AG09319 (cell line): ENCODE measurements at regions not wholly inside any gene's neighbourhood (a gene's known extent, or its start where the extent isn't known, plus 50 kb on each side); places are given as distances from the start of the nearest gene placed in this dataset.
"Not testable (repeated sequence)": the region's sequence is repeated elsewhere in the genome, so short reads cannot be mapped to it uniquely, and the experiment has no call there.

Experiments
- DNase-seq: peaks from one replicate; pipeline ENCODE4 v3.0.0-alpha.2; 2010; ENCODE audit warnings: low read depth; ENCODE audit errors: extremely low read depth
- CTCF ChIP-seq: IDR thresholded peaks from 2 replicates; pipeline ENCODE4 v1.5.1; 2011; ENCODE audit warnings: low read depth, mild to moderate bottlenecking, inconsistent platforms, low read length, moderate library complexity

DNA sequence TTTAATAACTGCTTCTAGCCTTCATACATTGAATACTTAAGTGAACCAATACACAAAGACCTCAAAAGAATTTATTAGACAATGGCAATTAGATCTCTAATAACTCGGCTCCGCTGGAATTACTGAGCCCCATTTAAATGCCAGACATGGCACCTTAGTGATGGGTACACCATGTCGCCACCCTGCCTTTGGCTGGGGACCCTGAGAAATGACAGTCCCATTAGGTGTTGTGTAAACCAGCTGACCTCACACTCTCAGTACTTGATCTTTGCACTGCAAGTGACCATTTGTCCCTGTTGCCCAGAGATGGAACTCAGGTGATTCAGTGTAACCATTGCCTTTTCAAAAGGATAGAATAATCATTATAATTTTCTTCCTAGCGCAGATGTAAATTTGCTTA lies 144.6 kb upstream of the SMARCAD1 start:
- DNase-seq, result no peak
- TF ChIP-seq CTCF, result no peak

- no peak for DNase-seq
- no peak for TF ChIP-seq CTCF
Measured at GRCh38 chr4:94068753-94069719, 138.6 kb upstream of the SMARCAD1 start.

DNA sequence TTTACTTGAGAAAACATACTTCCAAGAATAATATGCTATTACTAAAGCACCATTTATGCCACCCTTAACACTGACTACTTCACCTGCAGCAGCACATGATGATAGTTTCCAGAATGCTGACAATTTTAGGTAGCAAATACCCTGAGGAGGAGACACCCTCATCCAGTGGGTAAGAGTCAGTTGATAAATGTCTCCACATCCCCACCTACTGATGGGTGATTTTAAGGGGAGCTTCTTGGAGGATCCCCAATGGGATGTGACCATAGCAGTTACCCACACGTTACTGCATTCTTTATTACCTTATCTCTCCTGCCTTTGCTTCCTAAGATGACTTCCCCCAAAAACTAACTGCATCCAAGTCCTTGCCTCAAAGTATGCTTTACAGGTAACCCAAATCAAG lies 131.2 kb upstream of the SMARCAD1 start:
- TF ChIP-seq CTCF, result no peak
- no peak for DNase-seq

DNA sequence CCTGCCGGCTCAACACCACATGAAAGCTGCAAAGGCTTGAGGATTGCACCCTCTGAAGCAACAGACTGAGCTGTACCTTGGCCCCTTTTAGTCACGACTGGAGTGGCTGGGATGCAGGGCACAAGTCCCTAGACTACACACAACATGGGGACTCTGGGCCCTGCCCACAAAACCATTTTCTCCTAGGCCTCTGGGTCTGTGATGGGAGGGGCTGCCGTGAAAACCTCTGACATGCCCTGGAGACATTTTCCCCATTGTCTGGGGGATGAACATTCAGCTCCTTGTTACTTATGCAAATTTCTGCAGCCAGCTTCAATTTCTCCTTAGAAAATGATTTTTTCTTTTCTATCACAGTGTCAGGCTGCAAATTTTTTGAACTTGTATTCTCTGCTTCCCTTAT lies 123.5 kb upstream of the SMARCAD1 start:
- DNase-seq, result no peak

GRCh38 chr4:94099141-94099540 lies 108.5 kb upstream of the SMARCAD1 start:
- DNase-seq, result not testable (repeated sequence)

More for the DNA sequence above, 123.5 kb upstream of the SMARCAD1 start:
- TF ChIP-seq CTCF, result no peak

- no peak for DNase-seq
- TF ChIP-seq CTCF, result no peak
Measured at GRCh38 chr4:94112644-94113043, 95.0 kb upstream of the SMARCAD1 start.

- TF ChIP-seq CTCF, result no peak
- no peak for DNase-seq
Measured at GRCh38 chr4:94115687-94116086, 92.0 kb upstream of the SMARCAD1 start.

- DNase-seq, result no peak
- TF ChIP-seq CTCF, result no peak
Measured at GRCh38 chr4:94116842-94117241, 90.8 kb upstream of the SMARCAD1 start.
